ENCODE measurements at regions not wholly inside any gene's neighbourhood (a gene's known extent, or its start where the extent isn't known, plus 50 kb on each side); places are given as distances from the start of the nearest gene placed in this dataset.

DNA sequence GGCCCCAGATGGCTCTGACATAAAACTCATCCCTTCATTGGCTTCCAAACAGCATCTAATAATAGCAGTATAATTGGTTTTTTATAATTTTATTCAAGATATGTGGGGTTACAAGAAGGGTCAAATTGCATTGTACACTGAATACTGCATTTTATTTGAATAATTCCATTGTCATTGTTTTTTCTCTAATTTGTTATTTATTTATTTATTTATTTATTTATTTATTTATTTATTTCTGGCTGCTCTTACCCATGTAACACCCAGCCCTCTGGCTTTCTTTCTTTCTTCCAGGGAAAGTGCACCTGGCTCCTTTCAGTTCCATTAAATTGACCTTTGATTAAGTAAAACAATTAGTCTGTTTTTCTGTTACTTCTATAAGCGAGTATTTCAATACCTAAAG lies 210.1 kb downstream of the CDH9 start:
- TF ChIP-seq, protein P1, sequence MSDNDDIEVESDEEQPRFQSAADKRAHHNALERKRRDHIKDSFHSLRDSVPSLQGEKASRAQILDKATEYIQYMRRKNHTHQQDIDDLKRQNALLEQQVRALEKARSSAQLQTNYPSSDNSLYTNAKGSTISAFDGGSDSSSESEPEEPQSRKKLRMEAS (IDR thresholded peaks at IDR 0.05; ENCODE audit: low read depth, low read length): no peak
- TF ChIP-seq, protein P2, sequence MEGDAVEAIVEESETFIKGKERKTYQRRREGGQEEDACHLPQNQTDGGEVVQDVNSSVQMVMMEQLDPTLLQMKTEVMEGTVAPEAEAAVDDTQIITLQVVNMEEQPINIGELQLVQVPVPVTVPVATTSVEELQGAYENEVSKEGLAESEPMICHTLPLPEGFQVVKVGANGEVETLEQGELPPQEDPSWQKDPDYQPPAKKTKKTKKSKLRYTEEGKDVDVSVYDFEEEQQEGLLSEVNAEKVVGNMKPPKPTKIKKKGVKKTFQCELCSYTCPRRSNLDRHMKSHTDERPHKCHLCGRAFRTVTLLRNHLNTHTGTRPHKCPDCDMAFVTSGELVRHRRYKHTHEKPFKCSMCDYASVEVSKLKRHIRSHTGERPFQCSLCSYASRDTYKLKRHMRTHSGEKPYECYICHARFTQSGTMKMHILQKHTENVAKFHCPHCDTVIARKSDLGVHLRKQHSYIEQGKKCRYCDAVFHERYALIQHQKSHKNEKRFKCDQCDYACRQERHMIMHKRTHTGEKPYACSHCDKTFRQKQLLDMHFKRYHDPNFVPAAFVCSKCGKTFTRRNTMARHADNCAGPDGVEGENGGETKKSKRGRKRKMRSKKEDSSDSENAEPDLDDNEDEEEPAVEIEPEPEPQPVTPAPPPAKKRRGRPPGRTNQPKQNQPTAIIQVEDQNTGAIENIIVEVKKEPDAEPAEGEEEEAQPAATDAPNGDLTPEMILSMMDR (IDR thresholded peaks at IDR 0.05; ENCODE audit: low read depth, low read length): no peak
- no peak for TF ChIP-seq POLR2A (IDR thresholded peaks at IDR 0.05; ENCODE audit: extremely low read depth, insufficient read length)
- DNase-seq (ENCODE audit: low read depth): no peak
- H3K4me3 ChIP-seq (ENCODE audit: low read depth, low read length): no peak overlapping the region

DNA sequence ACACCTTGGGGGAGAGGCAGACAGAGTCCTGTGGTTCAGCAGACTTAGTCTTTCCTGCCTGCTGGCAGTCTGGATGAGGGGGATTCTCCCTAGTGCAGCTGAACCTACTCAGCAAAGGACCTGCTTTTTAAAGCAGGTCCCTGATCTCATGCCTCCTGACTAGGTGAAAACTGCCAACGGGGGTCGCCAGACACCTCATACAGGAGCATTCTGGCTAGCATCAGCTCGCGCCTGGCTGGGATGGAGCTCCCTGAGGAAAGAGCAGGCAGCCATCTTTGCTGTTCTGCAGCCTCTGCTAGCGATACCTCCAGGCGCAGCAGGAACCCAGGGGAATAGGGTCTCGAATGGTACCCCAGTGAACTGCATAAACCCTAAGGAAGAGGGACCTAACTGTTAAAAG lies 225.2 kb downstream of the CDH9 start:
- no peak overlapping the region for H3K4me3 ChIP-seq (ENCODE audit: low read depth, low read length)
- TF ChIP-seq, protein P2 (IDR thresholded peaks at IDR 0.05; ENCODE audit: low read depth, low read length): no peak
- no peak for TF ChIP-seq MYC (IDR thresholded peaks at IDR 0.05; ENCODE audit: low read depth, low read length)
- TF ChIP-seq, protein P1 (IDR thresholded peaks at IDR 0.05; ENCODE audit: low read depth, low read length): no peak
- TF ChIP-seq POLR2A (IDR thresholded peaks at IDR 0.05; ENCODE audit: extremely low read depth, insufficient read length): no peak
- no peak for DNase-seq (ENCODE audit: low read depth)

DNA sequence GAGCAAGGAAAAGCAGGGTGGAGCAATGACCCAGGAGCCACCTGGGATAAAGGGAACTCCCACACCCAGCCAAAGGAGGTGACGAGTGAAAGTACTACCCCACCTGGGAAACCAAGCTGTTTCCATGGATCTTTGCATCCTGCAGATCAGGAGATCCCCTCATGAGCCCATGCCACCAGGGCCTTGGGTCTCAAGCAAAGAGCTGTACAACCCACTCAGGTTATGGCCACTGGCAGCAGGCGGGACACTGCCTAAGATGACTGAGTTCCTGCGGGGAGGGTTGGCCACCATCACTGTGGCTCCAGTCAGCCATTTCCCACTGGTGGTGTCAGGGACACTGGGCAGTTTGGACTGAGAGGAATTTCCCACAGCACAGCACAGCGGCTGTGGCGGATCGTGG lies 225.7 kb downstream of the CDH9 start:
- no peak for DNase-seq (ENCODE audit: low read depth)
- no peak overlapping the region for H3K4me3 ChIP-seq (ENCODE audit: low read depth, low read length)
- no peak for TF ChIP-seq POLR2A (IDR thresholded peaks at IDR 0.05; ENCODE audit: extremely low read depth, insufficient read length)
- TF ChIP-seq, protein P1 (IDR thresholded peaks at IDR 0.05; ENCODE audit: low read depth, low read length): no peak
- no peak for TF ChIP-seq MYC (IDR thresholded peaks at IDR 0.05; ENCODE audit: low read depth, low read length)
- TF ChIP-seq, protein P2 (IDR thresholded peaks at IDR 0.05; ENCODE audit: low read depth, low read length): no peak

DNA sequence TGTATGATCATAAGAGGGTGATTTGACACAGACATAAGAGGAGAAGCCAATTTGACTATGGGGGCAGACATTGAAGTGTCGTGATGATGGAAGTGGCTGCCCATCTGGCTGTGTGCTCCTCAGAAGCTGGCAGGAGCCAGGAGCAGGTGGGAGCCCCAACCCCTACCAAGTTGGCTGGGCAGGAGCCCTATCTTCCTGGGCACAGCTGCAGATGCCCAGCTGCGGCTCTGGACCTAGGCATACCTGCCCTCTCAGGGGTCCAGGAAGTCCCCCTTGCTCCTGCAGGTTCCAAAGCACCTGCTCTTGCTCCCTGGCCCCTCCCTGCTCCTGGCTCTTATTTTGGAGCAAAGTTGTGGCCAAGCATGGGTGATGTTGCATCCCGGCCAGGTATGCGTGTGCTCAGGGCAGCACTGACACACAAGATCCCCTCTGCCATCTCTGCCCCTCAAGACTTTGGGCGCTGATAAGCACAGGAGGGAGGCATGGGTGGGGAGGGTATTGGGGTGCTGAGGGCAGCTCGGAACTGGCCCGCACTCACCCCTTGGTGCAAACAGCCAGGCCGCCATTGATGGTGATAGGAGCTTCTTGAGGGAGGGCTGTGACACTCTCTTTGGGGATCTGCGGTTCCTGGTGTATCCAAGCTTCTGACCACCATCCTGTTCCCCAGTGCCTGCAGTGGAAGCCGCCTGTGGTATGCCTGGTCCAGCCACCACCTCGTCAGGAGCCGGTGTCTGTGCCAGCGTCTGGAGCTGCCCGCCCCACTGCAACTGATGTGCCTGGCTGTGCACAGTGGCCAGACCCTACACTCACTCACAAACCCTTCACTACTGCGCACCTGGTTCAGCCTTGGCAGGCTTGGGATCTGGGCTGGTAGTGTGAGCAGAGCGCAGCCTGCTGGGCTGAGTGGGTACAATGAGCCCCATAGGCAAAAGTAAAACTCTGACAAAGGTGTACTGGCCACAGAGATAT lies 230.9 kb downstream of the CDH9 start:
- H3K4me3 ChIP-seq (ENCODE audit: low read depth, low read length): no peak overlapping the region
- no peak for TF ChIP-seq MYC (IDR thresholded peaks at IDR 0.05; ENCODE audit: low read depth, low read length)
- TF ChIP-seq, protein P1 (IDR thresholded peaks at IDR 0.05; ENCODE audit: low read depth, low read length): no peak
- TF ChIP-seq, protein P2 (IDR thresholded peaks at IDR 0.05; ENCODE audit: low read depth, low read length): no peak
- TF ChIP-seq POLR2A (IDR thresholded peaks at IDR 0.05; ENCODE audit: extremely low read depth, insufficient read length): no peak
- DNase-seq (ENCODE audit: low read depth): no peak

DNA sequence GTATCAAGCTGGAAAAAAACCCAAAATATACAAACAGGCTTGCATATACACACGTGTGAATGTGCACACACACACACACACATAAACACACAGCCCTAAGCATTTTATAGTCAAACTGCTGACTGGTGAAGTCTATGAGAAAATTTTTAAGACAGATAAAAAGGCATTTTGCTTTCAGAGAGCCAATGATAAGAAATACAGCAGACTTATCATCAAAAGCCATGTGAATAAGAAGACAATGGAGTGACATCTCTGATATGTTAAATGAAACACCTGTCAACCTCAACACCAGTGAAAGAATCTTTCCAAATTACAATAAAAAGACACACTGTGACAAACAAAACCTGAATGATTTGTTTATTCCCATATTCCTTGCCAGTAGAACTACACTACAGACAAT lies 233.3 kb downstream of the CDH9 start:
- TF ChIP-seq, protein P1 (IDR thresholded peaks at IDR 0.05; ENCODE audit: low read depth, low read length): no peak
- no peak for TF ChIP-seq POLR2A (IDR thresholded peaks at IDR 0.05; ENCODE audit: extremely low read depth, insufficient read length)
- TF ChIP-seq, protein P2 (IDR thresholded peaks at IDR 0.05; ENCODE audit: low read depth, low read length): no peak
- TF ChIP-seq MYC (IDR thresholded peaks at IDR 0.05; ENCODE audit: low read depth, low read length): no peak
- DNase-seq (ENCODE audit: low read depth): no peak
- H3K4me3 ChIP-seq (ENCODE audit: low read depth, low read length): no peak overlapping the region

Data from NB4 (cell line).